ENCODE measurements at regions not wholly inside any gene's neighbourhood (a gene's known extent, or its start where the extent isn't known, plus 50 kb on each side); places are given as distances from the start of the nearest gene placed in this dataset.

DNA sequence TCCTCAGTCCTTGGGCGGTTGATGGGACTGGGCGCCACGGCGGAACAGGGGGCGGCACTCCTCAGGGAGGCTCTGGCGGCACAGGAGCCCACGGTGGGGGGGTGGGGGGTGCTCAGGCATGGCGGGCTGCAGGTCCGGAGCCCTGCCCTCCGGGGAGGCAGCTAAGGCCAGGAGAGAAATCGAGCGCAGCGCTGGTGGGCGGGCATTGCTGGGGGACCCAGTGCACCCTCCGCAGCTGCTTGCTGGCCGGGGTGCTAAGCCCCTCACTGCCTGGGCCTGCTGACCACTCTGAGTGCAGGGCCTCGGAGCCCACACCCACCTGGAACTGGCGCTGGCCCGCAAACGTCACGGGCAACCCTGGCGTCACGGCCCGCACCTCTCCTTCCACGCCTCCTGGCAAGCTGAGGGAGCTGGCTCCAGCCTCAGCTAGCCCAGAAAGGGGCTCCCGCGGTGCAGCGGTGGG lies 164.9 kb upstream of the AGA start:
- ATAC-seq (no peak), DNase-seq (no peak)
- Histone ChIP-seq H3K27me3 (no peaks in the 10 kb centered on the region), H3K4me1 (no peaks in the 10 kb centered on the region), H3K4me3 (no peak overlapping the region), H3K9me3 (no peaks in the 10 kb centered on the region), H3K27ac (no peak overlapping the region), H3K36me3 (no peaks in the 10 kb centered on the region)
- TF ChIP-seq, protein P1, sequence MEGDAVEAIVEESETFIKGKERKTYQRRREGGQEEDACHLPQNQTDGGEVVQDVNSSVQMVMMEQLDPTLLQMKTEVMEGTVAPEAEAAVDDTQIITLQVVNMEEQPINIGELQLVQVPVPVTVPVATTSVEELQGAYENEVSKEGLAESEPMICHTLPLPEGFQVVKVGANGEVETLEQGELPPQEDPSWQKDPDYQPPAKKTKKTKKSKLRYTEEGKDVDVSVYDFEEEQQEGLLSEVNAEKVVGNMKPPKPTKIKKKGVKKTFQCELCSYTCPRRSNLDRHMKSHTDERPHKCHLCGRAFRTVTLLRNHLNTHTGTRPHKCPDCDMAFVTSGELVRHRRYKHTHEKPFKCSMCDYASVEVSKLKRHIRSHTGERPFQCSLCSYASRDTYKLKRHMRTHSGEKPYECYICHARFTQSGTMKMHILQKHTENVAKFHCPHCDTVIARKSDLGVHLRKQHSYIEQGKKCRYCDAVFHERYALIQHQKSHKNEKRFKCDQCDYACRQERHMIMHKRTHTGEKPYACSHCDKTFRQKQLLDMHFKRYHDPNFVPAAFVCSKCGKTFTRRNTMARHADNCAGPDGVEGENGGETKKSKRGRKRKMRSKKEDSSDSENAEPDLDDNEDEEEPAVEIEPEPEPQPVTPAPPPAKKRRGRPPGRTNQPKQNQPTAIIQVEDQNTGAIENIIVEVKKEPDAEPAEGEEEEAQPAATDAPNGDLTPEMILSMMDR (IDR thresholded peaks at IDR 0.05), result no peak
- WGBS, 2 donors, result 93 to 97% methylated on average over 27 to 28 of the region's 28 CpGs
- intact Hi-C loops (cut with DNase I), result no loop called here

DNA sequence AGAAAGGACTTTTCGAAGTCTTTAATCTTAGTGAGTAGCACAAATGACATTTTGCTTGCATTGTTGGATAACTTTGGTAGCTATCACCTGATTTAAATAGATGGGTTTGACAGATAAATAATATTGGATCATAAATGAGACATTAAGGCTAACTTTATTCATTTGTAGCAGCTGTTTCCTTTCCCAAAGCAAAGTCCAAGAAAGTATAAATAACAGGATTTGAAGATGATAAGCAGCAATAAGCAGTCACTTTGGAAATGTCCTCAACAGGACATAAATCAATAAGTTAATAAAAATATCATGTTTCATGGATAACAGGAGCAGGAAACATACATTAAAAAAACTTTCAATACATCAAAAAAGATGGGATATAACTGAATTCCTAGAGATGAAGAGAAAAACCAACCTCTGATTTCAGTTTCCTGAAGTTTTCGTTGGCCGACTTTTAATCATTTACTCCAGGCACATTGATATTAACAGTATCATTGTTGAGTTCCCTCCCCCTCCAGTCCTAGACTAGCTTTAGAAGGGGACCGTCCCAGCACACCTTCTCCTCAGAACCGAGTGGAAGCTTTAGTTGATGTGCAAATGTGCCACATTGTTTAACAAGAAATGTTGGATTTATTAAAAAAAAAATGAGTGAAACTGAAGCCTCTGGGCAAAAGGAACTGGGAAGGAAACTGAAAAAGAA lies 169.9 kb upstream of the AGA start:
- Histone ChIP-seq H3K27ac (no peak overlapping the region), H3K36me3 (no peaks in the 10 kb centered on the region), H3K9me3 (no peaks in the 10 kb centered on the region), H3K4me1 (no peaks in the 10 kb centered on the region), H3K4me3 (no peak overlapping the region), H3K27me3 (no peaks in the 10 kb centered on the region)
- no peak for DNase-seq
- no peak for ATAC-seq
- TF ChIP-seq, protein P1 (IDR thresholded peaks at IDR 0.05), result no peak
- 61 to 71% methylated on average over 5 of the region's 5 CpGs for WGBS, 2 donors
- intact Hi-C loops (cut with DNase I), result no loop called here

DNA sequence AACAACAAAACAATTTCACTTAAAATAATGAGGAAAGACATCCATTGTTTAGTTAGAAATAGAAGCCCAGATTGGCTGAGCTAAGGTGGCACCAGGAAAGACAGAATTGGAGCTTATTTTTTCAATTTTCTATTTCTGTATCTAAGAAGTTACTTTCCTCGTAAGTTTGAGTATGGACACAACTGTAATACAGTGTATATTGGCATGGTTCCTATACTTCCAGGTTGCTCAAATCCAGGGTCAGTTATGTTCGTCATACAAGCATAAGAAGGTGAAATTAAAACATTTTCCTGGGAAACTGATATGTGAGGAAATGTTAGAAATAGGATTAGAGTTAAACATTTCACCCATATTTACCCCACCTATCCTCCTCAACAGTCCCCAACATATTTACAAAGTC lies 170.4 kb upstream of the AGA start:
- 58 to 72% methylated on average over 2 of the region's 2 CpGs for WGBS, 2 donors
- TF ChIP-seq, protein P1 (IDR thresholded peaks at IDR 0.05), result no peak
- H3K27me3 ChIP-seq, result no peaks in the 10 kb centered on the region
- H3K36me3 ChIP-seq, result no peaks in the 10 kb centered on the region
- H3K9me3 ChIP-seq, result no peaks in the 10 kb centered on the region
- intact Hi-C loops (cut with DNase I), result no loop called here
- H3K4me1 ChIP-seq, result no peaks in the 10 kb centered on the region
- no peak overlapping the region for H3K4me3 ChIP-seq
- H3K27ac ChIP-seq, result no peak overlapping the region
- no peak for DNase-seq
- no peak for ATAC-seq

DNA sequence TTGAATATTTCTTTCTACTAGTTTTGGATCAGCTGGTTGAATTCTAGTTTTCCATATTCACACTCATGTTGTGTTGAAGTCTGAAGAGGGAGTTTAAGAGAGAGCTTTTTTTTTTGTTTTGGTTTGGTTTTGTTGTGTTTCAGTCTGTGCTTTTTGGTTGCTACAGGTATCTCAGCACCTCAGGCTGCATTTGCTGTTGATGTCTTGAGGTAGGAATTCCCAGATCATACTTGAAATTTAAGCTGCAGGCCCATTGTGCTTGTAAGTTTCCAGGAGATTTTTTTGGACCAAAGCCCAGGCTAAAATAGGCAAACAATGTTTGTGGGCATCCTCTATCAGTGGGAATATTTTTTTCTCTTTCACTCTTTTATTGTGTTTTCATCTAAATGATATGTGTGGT lies 190.2 kb upstream of the AGA start:
- intact Hi-C loops (cut with DNase I), result no loop called here
- no peaks in the 10 kb centered on the region for H3K36me3 ChIP-seq
- ATAC-seq (no peak), DNase-seq (no peak)
- H3K27ac ChIP-seq, result no peak overlapping the region
- peaks cover 0 to 13% (median 0%) of the 10 kb centered on the region in 11 donors for H3K9me3 ChIP-seq
- TF ChIP-seq, protein P1 (IDR thresholded peaks at IDR 0.05), result no peak
- no peak overlapping the region for H3K4me3 ChIP-seq
- H3K4me1 ChIP-seq, result no peaks in the 10 kb centered on the region
- H3K27me3 ChIP-seq, result no peaks in the 10 kb centered on the region
